ENCODE measurements at regions not wholly inside any gene's neighbourhood (a gene's known extent, or its start where the extent isn't known, plus 50 kb on each side); places are given as distances from the start of the nearest gene placed in this dataset.
A peak's percentile ranks its signal among the peaks of the same experiment; 100 is the strongest.

GRCh38 chr7:28231176-28231575, 50.6 kb upstream of the JAZF1 start:
- H3K36me3 ChIP-seq, result no peaks in the 10 kb centered on the region
- H3K27ac ChIP-seq, result no peak overlapping the region
- no peak for DNase-seq (ENCODE audit: low spot score in 2 of 2)
- H3K4me1 ChIP-seq, result no peaks in the 10 kb centered on the region
- H3K27me3 ChIP-seq, result no peaks in the 10 kb centered on the region
- TF ChIP-seq, protein P1, sequence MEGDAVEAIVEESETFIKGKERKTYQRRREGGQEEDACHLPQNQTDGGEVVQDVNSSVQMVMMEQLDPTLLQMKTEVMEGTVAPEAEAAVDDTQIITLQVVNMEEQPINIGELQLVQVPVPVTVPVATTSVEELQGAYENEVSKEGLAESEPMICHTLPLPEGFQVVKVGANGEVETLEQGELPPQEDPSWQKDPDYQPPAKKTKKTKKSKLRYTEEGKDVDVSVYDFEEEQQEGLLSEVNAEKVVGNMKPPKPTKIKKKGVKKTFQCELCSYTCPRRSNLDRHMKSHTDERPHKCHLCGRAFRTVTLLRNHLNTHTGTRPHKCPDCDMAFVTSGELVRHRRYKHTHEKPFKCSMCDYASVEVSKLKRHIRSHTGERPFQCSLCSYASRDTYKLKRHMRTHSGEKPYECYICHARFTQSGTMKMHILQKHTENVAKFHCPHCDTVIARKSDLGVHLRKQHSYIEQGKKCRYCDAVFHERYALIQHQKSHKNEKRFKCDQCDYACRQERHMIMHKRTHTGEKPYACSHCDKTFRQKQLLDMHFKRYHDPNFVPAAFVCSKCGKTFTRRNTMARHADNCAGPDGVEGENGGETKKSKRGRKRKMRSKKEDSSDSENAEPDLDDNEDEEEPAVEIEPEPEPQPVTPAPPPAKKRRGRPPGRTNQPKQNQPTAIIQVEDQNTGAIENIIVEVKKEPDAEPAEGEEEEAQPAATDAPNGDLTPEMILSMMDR (IDR thresholded peaks at IDR 0.05), result no peak
- TF ChIP-seq EP300 (IDR thresholded peaks at IDR 0.05) (no peak), POLR2A (IDR thresholded peaks at IDR 0.05) (no peak)
- WGBS, 2 donors, result 79 to 85% methylated on average over 4 of the region's 4 CpGs
- H3K9me3 ChIP-seq, result no peaks in the 10 kb centered on the region
- no peak overlapping the region for H3K4me3 ChIP-seq

DNA sequence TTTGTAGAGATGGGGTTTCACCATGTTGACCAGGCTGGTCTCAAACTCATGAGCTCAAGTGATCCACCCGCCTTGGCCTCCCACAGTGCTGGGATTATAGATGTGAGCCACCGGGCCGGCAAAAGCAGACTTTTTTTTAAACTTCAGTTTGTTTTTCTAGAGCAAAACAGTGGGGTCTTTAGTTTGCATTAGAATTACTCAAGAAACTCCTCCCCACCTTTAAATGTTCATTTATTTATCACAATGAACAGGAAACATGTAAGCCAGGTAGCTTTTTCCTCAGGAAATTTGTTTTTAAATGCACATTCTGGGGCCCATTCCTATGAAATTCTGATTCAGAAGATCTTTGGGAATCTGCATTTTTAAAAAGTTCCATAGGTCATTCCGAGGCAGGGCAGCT, 56.0 kb upstream of the JAZF1 start:
- 81 to 84% methylated on average over 4 of the region's 4 CpGs for WGBS, 2 donors
- no peak for DNase-seq (ENCODE audit: low spot score in 2 of 2)
- Histone ChIP-seq H3K27ac (no peak overlapping the region), H3K4me1 (no peaks in the 10 kb centered on the region), H3K4me3 (no peak overlapping the region), H3K36me3 (no peaks in the 10 kb centered on the region), H3K9me3 (no peaks in the 10 kb centered on the region), H3K27me3 (no peaks in the 10 kb centered on the region)
- no peak for TF ChIP-seq POLR2A (IDR thresholded peaks at IDR 0.05)
- TF ChIP-seq, protein P1 (IDR thresholded peaks at IDR 0.05), result no peak
- no peak for TF ChIP-seq EP300 (IDR thresholded peaks at IDR 0.05)

- 84 to 88% methylated on average over 5 of the region's 5 CpGs for WGBS, 2 donors
Measured at GRCh38 chr7:28237363-28237762, 56.8 kb upstream of the JAZF1 start.

GRCh38 chr7:28239823-28240204, 59.2 kb upstream of the JAZF1 start:
- H3K27me3 ChIP-seq, result no peaks in the 10 kb centered on the region
- 66 to 82% methylated on average over 9 of the region's 9 CpGs for WGBS, 2 donors
- no peak overlapping the region for H3K4me3 ChIP-seq
- H3K4me1 ChIP-seq, result no peaks in the 10 kb centered on the region
- H3K9me3 ChIP-seq, result peaks cover 0 to 3% (median 0%) of the 10 kb centered on the region in 4 donors
- H3K27ac ChIP-seq, result no peak overlapping the region
- DNase-seq (ENCODE audit: low spot score in 2 of 2), result no peak
- TF ChIP-seq, protein P1 (IDR thresholded peaks at IDR 0.05), result no peak
- TF ChIP-seq EP300 (IDR thresholded peaks at IDR 0.05), result no peak
- no peak for TF ChIP-seq POLR2A (IDR thresholded peaks at IDR 0.05)
- H3K36me3 ChIP-seq, result no peaks in the 10 kb centered on the region

More at GRCh38 chr7:28237363-28237762, 56.8 kb upstream of the JAZF1 start:
- TF ChIP-seq, protein P1 (IDR thresholded peaks at IDR 0.05), result no peak
- peak in 1 of 2 donors; percentile 22 for TF ChIP-seq EP300 (IDR thresholded peaks at IDR 0.05)
- DNase-seq (ENCODE audit: low spot score in 2 of 2), result no peak
- H3K4me3 ChIP-seq, result no peak overlapping the region
- H3K27me3 ChIP-seq, result no peaks in the 10 kb centered on the region
- no peaks in the 10 kb centered on the region for H3K9me3 ChIP-seq
- H3K4me1 ChIP-seq, result no peaks in the 10 kb centered on the region
- H3K27ac ChIP-seq, result no peak overlapping the region
- H3K36me3 ChIP-seq, result no peaks in the 10 kb centered on the region

GRCh38 chr7:28240481-28240880, 59.9 kb upstream of the JAZF1 start:
- no peaks in the 10 kb centered on the region for H3K4me1 ChIP-seq
- TF ChIP-seq POLR2A (IDR thresholded peaks at IDR 0.05) (no peak), EP300 (IDR thresholded peaks at IDR 0.05) (no peak)
- TF ChIP-seq, protein P1 (IDR thresholded peaks at IDR 0.05), result no peak
- H3K36me3 ChIP-seq, result no peaks in the 10 kb centered on the region
- peaks cover 0 to 3% (median 0%) of the 10 kb centered on the region in 4 donors for H3K9me3 ChIP-seq
- DNase-seq (ENCODE audit: low spot score in 2 of 2), result no peak
- no peak overlapping the region for H3K4me3 ChIP-seq
- H3K27ac ChIP-seq, result no peak overlapping the region
- 81 to 86% methylated on average over 5 of the region's 5 CpGs for WGBS, 2 donors
- no peaks in the 10 kb centered on the region for H3K27me3 ChIP-seq
